Thyroid gland (tissue), 4 donors: ENCODE measurements at regions not wholly inside any gene's neighbourhood (a gene's known extent, or its start where the extent isn't known, plus 50 kb on each side); places are given as distances from the start of the nearest gene placed in this dataset.

Experiments
- POLR2A ChIP-seq, 2 donors: fragments of 450-650 bp; IDR thresholded peaks; one replicate each; pipeline ENCODE4 v1.6.1; 2017; ENCODE audit warnings: antibody characterized with exemption in 2 of 2, mild to moderate bottlenecking in 2 of 2, moderate library complexity in 1 of 2
- TF ChIP-seq, protein P1 (sequence below), 6 experiments: fragments of 200-600 bp in 3 of 6; fragments of 450-650 bp in 3 of 6; sonication (generic) in 3 of 6; IDR thresholded peaks; one replicate each; pipeline ENCODE4 v1.5.1; 2016 to 2019; ENCODE audit warnings: antibody characterized with exemption in 6 of 6, mild to moderate bottlenecking in 2 of 6, inconsistent platforms in 1 of 6, moderate library complexity in 1 of 6

DNA sequence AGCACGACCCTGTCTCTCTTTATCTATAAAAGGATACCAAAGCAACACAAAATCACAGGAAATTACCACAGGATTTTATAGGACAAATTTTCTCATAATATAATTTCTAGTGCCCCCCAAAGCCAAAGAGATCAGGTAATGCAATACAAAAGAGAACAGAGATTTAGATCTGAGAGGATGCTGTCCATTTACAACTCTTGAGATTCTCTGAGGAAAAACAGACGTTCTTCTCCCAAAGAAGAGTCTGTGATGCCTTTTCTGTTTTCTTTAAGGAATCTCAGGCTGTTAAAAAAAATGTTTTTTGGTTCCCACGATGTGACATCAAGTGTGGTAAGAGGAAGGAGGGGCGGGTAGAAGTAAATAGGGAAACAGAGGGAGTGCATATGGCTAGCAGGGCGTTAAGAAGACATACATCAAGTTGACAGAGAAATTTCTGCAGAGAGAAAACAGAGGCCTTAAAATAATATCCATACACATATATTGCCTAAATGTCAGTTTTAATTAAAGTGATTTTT lies 274.7 kb downstream of the YTHDC2 start:
- TF ChIP-seq, protein P1, sequence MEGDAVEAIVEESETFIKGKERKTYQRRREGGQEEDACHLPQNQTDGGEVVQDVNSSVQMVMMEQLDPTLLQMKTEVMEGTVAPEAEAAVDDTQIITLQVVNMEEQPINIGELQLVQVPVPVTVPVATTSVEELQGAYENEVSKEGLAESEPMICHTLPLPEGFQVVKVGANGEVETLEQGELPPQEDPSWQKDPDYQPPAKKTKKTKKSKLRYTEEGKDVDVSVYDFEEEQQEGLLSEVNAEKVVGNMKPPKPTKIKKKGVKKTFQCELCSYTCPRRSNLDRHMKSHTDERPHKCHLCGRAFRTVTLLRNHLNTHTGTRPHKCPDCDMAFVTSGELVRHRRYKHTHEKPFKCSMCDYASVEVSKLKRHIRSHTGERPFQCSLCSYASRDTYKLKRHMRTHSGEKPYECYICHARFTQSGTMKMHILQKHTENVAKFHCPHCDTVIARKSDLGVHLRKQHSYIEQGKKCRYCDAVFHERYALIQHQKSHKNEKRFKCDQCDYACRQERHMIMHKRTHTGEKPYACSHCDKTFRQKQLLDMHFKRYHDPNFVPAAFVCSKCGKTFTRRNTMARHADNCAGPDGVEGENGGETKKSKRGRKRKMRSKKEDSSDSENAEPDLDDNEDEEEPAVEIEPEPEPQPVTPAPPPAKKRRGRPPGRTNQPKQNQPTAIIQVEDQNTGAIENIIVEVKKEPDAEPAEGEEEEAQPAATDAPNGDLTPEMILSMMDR (IDR thresholded peaks at IDR 0.05): no peak
- TF ChIP-seq POLR2A (IDR thresholded peaks at IDR 0.05): no peak
